ENCODE measurements at regions not wholly inside any gene's neighbourhood (a gene's known extent, or its start where the extent isn't known, plus 50 kb on each side); places are given as distances from the start of the nearest gene placed in this dataset.
"Not testable (repeated sequence)": the region's sequence is repeated elsewhere in the genome, so short reads cannot be mapped to it uniquely, and the experiment has no call there.

DNA sequence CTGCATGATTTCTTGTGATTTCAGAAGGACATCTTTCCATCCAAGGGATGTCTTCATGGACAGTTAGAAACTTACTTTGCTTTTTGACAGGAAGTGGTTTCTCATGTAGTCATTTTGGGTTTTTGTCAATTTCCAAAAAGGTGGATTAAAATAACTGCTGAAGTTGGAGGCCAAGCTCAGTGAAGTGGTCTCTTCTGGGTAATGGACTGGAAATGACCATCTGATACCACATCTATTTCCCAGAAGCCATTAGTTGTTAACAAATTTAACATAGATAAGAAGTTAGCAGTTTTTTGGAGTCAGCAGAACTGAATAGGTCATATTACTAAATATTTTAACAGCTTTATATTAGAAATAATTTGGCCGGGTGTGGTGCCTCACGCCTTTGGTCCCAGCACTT, 86.2 kb upstream of the MYO10 start:
- H3K9me3 Mint-ChIP-seq = no peaks in the 10 kb centered on the region
- peaks cover 25% of the 10 kb centered on the region for H3K4me1 Mint-ChIP-seq
- H3K4me3 Mint-ChIP-seq = no peak overlapping the region
- no peak for DNase-seq (ENCODE audit: low spot score in 2 of 2, unreplicated experiment in 2 of 2)
- H3K27ac Mint-ChIP-seq = no peak overlapping the region
- no peaks in the 10 kb centered on the region for H3K27me3 Mint-ChIP-seq (ENCODE audit: low read depth)
- H3K36me3 Mint-ChIP-seq = no peaks in the 10 kb centered on the region
- TF ChIP-seq, protein P1, sequence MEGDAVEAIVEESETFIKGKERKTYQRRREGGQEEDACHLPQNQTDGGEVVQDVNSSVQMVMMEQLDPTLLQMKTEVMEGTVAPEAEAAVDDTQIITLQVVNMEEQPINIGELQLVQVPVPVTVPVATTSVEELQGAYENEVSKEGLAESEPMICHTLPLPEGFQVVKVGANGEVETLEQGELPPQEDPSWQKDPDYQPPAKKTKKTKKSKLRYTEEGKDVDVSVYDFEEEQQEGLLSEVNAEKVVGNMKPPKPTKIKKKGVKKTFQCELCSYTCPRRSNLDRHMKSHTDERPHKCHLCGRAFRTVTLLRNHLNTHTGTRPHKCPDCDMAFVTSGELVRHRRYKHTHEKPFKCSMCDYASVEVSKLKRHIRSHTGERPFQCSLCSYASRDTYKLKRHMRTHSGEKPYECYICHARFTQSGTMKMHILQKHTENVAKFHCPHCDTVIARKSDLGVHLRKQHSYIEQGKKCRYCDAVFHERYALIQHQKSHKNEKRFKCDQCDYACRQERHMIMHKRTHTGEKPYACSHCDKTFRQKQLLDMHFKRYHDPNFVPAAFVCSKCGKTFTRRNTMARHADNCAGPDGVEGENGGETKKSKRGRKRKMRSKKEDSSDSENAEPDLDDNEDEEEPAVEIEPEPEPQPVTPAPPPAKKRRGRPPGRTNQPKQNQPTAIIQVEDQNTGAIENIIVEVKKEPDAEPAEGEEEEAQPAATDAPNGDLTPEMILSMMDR (IDR thresholded peaks at IDR 0.05; ENCODE audit: unreplicated experiment) = no peak

- TF ChIP-seq, protein P1 (IDR thresholded peaks at IDR 0.05; ENCODE audit: unreplicated experiment) = no peak
- no peak for DNase-seq (ENCODE audit: low spot score in 2 of 2, unreplicated experiment in 2 of 2)
Observed at GRCh38 chr5:17024686-17025180, 88.6 kb upstream of the MYO10 start.

DNA sequence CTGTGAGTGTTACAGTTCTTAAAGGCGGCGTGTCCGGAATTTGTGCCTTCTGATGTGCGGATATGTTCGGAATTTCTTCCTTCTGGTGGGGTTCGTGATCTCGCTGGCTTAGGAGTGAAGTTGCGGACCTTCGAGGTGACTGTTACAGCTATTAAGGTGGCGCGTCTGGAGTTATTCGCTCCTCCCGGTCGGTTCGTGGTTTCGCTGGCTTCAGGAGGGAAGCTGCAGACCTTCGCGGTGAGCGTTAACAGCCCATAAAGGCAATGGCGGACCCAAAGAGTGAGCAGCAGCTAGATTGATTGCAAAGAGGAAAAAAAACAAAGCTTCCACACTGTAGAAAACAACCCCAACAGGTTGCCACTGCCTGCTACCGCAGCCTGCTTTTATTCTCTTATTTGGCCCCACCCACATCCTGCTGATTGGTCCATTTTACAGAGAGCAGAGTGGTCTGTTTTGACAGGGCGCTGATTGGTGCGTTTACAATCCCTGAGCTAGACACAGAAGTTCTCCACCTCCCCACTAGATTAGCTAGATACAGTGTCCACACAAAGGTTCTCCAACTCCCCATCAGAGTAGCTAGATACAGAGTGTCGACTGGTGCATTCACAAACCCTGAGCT, 95.7 kb upstream of the MYO10 start:
- H3K27ac Mint-ChIP-seq = not testable (repeated sequence)

More at GRCh38 chr5:17024686-17025180, 88.6 kb upstream of the MYO10 start:
- H3K36me3 Mint-ChIP-seq = no peaks in the 10 kb centered on the region
- H3K4me1 Mint-ChIP-seq = peaks cover 22% of the 10 kb centered on the region
- H3K27me3 Mint-ChIP-seq (ENCODE audit: low read depth) = no peaks in the 10 kb centered on the region
- H3K27ac Mint-ChIP-seq = no peak overlapping the region
- peaks cover 4% of the 10 kb centered on the region for H3K9me3 Mint-ChIP-seq
- no peak overlapping the region for H3K4me3 Mint-ChIP-seq

GRCh38 chr5:17032314-17032985, 96.4 kb upstream of the MYO10 start:
- H3K4me3 Mint-ChIP-seq = not testable (repeated sequence)

More for the DNA sequence above, 95.7 kb upstream of the MYO10 start:
- not testable (repeated sequence) for H3K27me3 Mint-ChIP-seq (ENCODE audit: low read depth); H3K9me3 Mint-ChIP-seq; H3K4me3 Mint-ChIP-seq; H3K4me1 Mint-ChIP-seq; DNase-seq (ENCODE audit: low spot score in 2 of 2, unreplicated experiment in 2 of 2); H3K36me3 Mint-ChIP-seq

GRCh38 chr5:17034992-17035391, 98.9 kb upstream of the MYO10 start:
- H3K4me3 Mint-ChIP-seq; H3K27ac Mint-ChIP-seq; DNase-seq (ENCODE audit: low spot score in 2 of 2, unreplicated experiment in 2 of 2); H3K9me3 Mint-ChIP-seq; H3K4me1 Mint-ChIP-seq; H3K27me3 Mint-ChIP-seq (ENCODE audit: low read depth); H3K36me3 Mint-ChIP-seq: not testable (repeated sequence)

More at GRCh38 chr5:17032314-17032985, 96.4 kb upstream of the MYO10 start:
- not testable (repeated sequence) for DNase-seq (ENCODE audit: low spot score in 2 of 2, unreplicated experiment in 2 of 2); H3K27me3 Mint-ChIP-seq (ENCODE audit: low read depth); H3K4me1 Mint-ChIP-seq; H3K27ac Mint-ChIP-seq; H3K9me3 Mint-ChIP-seq; H3K36me3 Mint-ChIP-seq

- TF ChIP-seq, protein P1 (IDR thresholded peaks at IDR 0.05; ENCODE audit: unreplicated experiment) = no peak
- H3K27me3 Mint-ChIP-seq (ENCODE audit: low read depth) = no peaks in the 10 kb centered on the region
- no peak overlapping the region for H3K27ac Mint-ChIP-seq
- H3K9me3 Mint-ChIP-seq = no peaks in the 10 kb centered on the region
- peaks cover 6% of the 10 kb centered on the region for H3K4me1 Mint-ChIP-seq
- DNase-seq (ENCODE audit: low spot score in 2 of 2, unreplicated experiment in 2 of 2) = no peak
- no peak overlapping the region for H3K4me3 Mint-ChIP-seq
- no peaks in the 10 kb centered on the region for H3K36me3 Mint-ChIP-seq
Observed at GRCh38 chr5:17037751-17038150, 101.7 kb upstream of the MYO10 start.

DNA sequence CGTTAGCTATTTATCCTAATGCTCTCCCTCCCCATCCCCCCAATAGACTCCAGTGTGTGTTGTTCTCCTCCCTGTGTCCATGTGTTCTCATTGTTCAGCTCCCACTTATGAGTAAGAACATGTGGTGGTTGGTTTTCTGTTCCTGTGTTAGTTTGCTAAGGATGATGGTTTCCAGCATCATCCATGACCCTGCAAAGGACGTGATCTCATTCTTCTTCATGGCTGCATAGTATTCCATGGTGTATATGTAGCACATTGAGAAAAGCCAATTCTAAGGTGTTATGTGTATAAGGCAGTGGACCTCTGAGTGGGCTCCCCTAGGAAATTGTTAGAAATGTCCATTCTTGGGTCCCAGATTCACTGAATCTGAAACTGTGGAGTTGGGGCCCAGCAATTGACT, 103.1 kb upstream of the MYO10 start:
- Mint-ChIP-seq H3K36me3 (no peaks in the 10 kb centered on the region), H3K4me3 (no peak overlapping the region), H3K4me1 (peaks cover 6% of the 10 kb centered on the region), H3K9me3 (no peaks in the 10 kb centered on the region), H3K27ac (no peak overlapping the region), H3K27me3 (ENCODE audit: low read depth) (no peaks in the 10 kb centered on the region)
- DNase-seq (ENCODE audit: low spot score in 2 of 2, unreplicated experiment in 2 of 2) = no peak
- TF ChIP-seq, protein P1 (IDR thresholded peaks at IDR 0.05; ENCODE audit: unreplicated experiment) = no peak

Data from mesothelial cell of epicardium (in vitro differentiated cells).